Keratinocyte (primary cell): ENCODE measurements at regions not wholly inside any gene's neighbourhood (a gene's known extent, or its start where the extent isn't known, plus 50 kb on each side); places are given as distances from the start of the nearest gene placed in this dataset.

Experiments used
- EZH2 ChIP-seq: IDR thresholded peaks from one replicate; pipeline ENCODE4 v1.6.1; 2012; ENCODE audit warnings: inconsistent platforms, mild to moderate bottlenecking, low read length, moderate library complexity
- TF ChIP-seq, protein P1 (sequence below), 3 experiments: IDR thresholded peaks in 1 of 3; conservative IDR thresholded peaks in 1 of 3; optimal IDR thresholded peaks in 1 of 3; 2 replicates in 2 of 3; 3 replicates in 1 of 3; pipeline versions ENCODE3 to v1.5.1; 2011; ENCODE audit warnings: low read length in 3 of 3, mild to moderate bottlenecking in 3 of 3, moderate library complexity in 2 of 3, control low read depth in 1 of 3, inconsistent platforms in 1 of 3; ENCODE audit not compliant: insufficient read depth in 2 of 3; ENCODE audit errors: extremely low read depth in 1 of 3

DNA sequence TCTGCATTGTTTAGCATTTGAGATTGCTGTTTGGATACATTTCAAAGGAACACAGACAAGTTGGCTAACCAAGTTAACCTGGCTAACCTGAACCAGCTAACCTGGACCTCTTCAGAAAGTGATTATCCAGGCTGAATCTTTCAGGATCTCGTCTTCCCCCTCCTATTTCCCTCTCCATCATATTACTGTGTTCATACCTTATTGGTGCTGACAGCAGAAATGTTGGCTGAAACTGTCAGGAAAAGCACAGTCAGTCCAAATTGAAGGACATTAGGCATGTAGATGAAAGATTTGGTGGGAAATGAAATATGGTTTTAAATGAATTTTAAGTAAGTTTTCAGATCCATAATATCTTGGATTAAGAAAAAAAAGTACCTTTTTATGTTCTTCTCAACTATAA, 92.5 kb upstream of the NEUROD1 start:
- TF ChIP-seq, protein P1, sequence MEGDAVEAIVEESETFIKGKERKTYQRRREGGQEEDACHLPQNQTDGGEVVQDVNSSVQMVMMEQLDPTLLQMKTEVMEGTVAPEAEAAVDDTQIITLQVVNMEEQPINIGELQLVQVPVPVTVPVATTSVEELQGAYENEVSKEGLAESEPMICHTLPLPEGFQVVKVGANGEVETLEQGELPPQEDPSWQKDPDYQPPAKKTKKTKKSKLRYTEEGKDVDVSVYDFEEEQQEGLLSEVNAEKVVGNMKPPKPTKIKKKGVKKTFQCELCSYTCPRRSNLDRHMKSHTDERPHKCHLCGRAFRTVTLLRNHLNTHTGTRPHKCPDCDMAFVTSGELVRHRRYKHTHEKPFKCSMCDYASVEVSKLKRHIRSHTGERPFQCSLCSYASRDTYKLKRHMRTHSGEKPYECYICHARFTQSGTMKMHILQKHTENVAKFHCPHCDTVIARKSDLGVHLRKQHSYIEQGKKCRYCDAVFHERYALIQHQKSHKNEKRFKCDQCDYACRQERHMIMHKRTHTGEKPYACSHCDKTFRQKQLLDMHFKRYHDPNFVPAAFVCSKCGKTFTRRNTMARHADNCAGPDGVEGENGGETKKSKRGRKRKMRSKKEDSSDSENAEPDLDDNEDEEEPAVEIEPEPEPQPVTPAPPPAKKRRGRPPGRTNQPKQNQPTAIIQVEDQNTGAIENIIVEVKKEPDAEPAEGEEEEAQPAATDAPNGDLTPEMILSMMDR (optimal IDR thresholded peaks at IDR 0.05 in 1 of 3, IDR thresholded peaks at IDR 0.05 in 1 of 3, conservative IDR thresholded peaks at IDR 0.05 in 1 of 3; ENCODE audit: extremely low read depth in 1 of 3, insufficient read depth in 2 of 3, low read length in 3 of 3): no peak
- no peak for TF ChIP-seq EZH2
